ENCODE measurements at regions not wholly inside any gene's neighbourhood (a gene's known extent, or its start where the extent isn't known, plus 50 kb on each side); places are given as distances from the start of the nearest gene placed in this dataset.
A peak's percentile ranks its signal among the peaks of the same experiment; 100 is the strongest.

DNA sequence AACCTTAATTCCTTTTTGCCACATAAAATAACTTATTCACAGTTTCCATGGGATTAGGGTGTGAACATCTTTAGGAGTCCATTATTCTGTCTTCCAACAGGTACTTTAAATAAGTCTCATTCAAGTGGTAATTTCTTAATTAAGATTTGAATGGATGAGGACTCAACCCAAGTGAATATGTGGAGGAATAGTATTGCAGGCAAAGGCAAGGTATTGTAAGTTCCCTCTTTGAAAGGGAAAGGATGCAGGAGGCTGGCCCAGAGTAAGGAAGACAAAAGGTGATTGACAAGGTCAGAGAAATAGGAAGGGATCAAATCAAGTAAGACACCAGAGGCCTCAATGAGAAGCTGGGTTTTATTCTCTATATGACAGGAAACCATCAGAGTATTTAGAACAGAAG lies 238.2 kb upstream of the RBMS1 start:
- H4K20me1 ChIP-seq (ENCODE audit: insufficient read depth, low read length, poor library complexity, severe bottlenecking): no peaks in the 10 kb centered on the region
- H3K4me3 ChIP-seq (ENCODE audit: low read length, poor library complexity, severe bottlenecking): no peak overlapping the region
- no peaks in the 10 kb centered on the region for H3F3A ChIP-seq (ENCODE audit: low read depth)
- H3K27me3 ChIP-seq (ENCODE audit: insufficient read depth, low read length, poor library complexity, severe bottlenecking): no peaks in the 10 kb centered on the region
- H3K36me3 ChIP-seq (ENCODE audit: insufficient read depth, low read length): no peaks in the 10 kb centered on the region
- no peak overlapping the region for H3K9ac ChIP-seq (ENCODE audit: low read depth, low read length, poor library complexity, severe bottlenecking)
- no peaks in the 10 kb centered on the region for H3K79me2 ChIP-seq (ENCODE audit: insufficient read depth, low read length)
- H2AFZ ChIP-seq (ENCODE audit: low read length): no peak overlapping the region
- no peaks in the 10 kb centered on the region for H3K9me2 ChIP-seq (replicated peaks; ENCODE audit: low read depth, low read length)
- no peaks in the 10 kb centered on the region for H3K9me3 ChIP-seq (ENCODE audit: insufficient read depth, low read depth, low read length)
- no peak overlapping the region for H3K4me2 ChIP-seq (ENCODE audit: low read depth, low read length, poor library complexity, severe bottlenecking)
- peaks cover 7% of the 10 kb centered on the region for H3K4me1 ChIP-seq (ENCODE audit: insufficient read depth, low read length, poor library complexity, severe bottlenecking)
- TF ChIP-seq, protein P1, sequence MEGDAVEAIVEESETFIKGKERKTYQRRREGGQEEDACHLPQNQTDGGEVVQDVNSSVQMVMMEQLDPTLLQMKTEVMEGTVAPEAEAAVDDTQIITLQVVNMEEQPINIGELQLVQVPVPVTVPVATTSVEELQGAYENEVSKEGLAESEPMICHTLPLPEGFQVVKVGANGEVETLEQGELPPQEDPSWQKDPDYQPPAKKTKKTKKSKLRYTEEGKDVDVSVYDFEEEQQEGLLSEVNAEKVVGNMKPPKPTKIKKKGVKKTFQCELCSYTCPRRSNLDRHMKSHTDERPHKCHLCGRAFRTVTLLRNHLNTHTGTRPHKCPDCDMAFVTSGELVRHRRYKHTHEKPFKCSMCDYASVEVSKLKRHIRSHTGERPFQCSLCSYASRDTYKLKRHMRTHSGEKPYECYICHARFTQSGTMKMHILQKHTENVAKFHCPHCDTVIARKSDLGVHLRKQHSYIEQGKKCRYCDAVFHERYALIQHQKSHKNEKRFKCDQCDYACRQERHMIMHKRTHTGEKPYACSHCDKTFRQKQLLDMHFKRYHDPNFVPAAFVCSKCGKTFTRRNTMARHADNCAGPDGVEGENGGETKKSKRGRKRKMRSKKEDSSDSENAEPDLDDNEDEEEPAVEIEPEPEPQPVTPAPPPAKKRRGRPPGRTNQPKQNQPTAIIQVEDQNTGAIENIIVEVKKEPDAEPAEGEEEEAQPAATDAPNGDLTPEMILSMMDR (conservative IDR thresholded peaks at IDR 0.05; ENCODE audit: low read length): no peak
- TF ChIP-seq EZH2phosphoT487 (IDR thresholded peaks at IDR 0.05; ENCODE audit: borderline replicate concordance): no peak

DNA sequence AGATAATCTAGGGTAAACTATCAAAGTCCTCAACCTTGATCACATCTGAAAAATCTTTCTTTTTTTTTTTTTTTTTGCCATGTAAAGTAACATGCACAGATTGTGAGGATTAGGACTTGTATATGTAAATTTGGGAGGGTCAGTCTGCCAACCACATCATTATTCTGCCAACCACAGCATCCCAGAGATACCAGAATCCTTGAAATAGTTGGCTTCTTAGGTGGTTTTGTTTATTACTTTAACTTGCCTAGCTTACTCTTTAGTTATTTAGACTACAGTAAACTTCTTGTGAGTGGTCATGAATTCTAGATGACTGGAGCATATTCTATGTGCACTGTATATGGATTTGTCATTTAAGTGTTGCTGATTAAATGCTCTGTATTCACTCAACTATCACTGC lies 242.1 kb upstream of the RBMS1 start:
- H3K4me3 ChIP-seq (ENCODE audit: low read length, poor library complexity, severe bottlenecking): no peak overlapping the region

DNA sequence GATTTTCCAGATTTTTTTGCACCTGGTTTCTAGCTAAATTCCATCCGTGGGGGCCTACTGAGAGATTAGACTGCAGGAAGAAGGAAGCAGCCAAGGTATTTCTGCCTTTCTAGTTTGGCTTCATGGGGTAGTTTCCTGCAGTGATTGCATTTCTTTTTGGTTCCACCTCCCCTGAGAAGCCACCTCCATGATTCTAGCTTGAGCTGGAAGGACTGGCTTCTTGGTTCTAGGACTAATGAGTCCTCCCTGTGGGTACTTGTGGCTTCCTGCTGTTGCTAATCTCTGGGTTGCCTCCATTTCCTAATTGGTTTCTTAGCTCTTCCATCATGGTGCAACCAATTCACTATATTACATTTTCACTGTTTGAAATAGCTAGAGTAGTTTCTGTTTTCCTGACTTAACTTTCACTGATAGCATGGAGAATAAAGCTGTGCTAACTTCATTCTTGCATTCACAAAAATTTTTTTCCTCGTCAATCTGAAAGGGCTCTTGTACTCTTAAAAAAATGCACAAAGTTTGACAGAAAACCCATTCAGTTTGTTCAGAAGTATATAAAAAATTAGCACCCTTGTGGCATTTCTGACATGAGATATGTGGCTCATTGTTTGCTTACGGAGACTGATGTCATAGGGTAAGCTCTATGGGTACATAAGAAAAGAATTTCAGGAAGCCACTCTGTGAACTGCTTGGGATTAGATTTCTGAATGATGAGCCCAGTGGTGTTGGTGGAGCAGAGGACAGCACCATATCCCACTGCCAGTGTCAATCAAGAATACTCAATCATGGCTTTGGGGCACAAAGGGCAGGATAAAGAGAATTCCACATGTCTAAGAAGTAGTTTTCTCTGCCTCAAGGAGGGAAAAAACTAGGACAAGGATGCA lies 242.8 kb upstream of the RBMS1 start:
- no peaks in the 10 kb centered on the region for H4K20me1 ChIP-seq (ENCODE audit: insufficient read depth, low read length, poor library complexity, severe bottlenecking)
- H3K9me2 ChIP-seq (replicated peaks; ENCODE audit: low read depth, low read length): no peaks in the 10 kb centered on the region
- H3K27me3 ChIP-seq (ENCODE audit: insufficient read depth, low read length, poor library complexity, severe bottlenecking): no peaks in the 10 kb centered on the region
- no peaks in the 10 kb centered on the region for H3K79me2 ChIP-seq (ENCODE audit: insufficient read depth, low read length)
- no peaks in the 10 kb centered on the region for H3K36me3 ChIP-seq (ENCODE audit: insufficient read depth, low read length)
- no peaks in the 10 kb centered on the region for H3F3A ChIP-seq (ENCODE audit: low read depth)
- H2AFZ ChIP-seq (ENCODE audit: low read length): peak overlapping the region; percentile 26; the same call in 1 of the 2 replicates
- no peak overlapping the region for H3K9ac ChIP-seq (ENCODE audit: low read depth, low read length, poor library complexity, severe bottlenecking)
- H3K4me2 ChIP-seq (ENCODE audit: low read depth, low read length, poor library complexity, severe bottlenecking): peak overlapping the region; percentile 58
- no peaks in the 10 kb centered on the region for H3K9me3 ChIP-seq (ENCODE audit: insufficient read depth, low read depth, low read length)
- peaks cover 23% of the 10 kb centered on the region for H3K4me1 ChIP-seq (ENCODE audit: insufficient read depth, low read length, poor library complexity, severe bottlenecking)
- no peak overlapping the region for H3K4me3 ChIP-seq (ENCODE audit: low read length, poor library complexity, severe bottlenecking)
- TF ChIP-seq, protein P1 (conservative IDR thresholded peaks at IDR 0.05; ENCODE audit: low read length): no peak
- TF ChIP-seq EZH2phosphoT487 (IDR thresholded peaks at IDR 0.05; ENCODE audit: borderline replicate concordance): no peak

More for the DNA sequence above, 242.1 kb upstream of the RBMS1 start:
- Histone ChIP-seq H4K20me1 (ENCODE audit: insufficient read depth, low read length, poor library complexity, severe bottlenecking) (no peaks in the 10 kb centered on the region), H3F3A (ENCODE audit: low read depth) (no peaks in the 10 kb centered on the region), H3K27me3 (ENCODE audit: insufficient read depth, low read length, poor library complexity, severe bottlenecking) (no peaks in the 10 kb centered on the region), H3K9me2 (replicated peaks; ENCODE audit: low read depth, low read length) (no peaks in the 10 kb centered on the region), H2AFZ (ENCODE audit: low read length) (no peak overlapping the region), H3K4me2 (ENCODE audit: low read depth, low read length, poor library complexity, severe bottlenecking) (no peak overlapping the region), H3K9me3 (ENCODE audit: insufficient read depth, low read depth, low read length) (no peaks in the 10 kb centered on the region), H3K9ac (ENCODE audit: low read depth, low read length, poor library complexity, severe bottlenecking) (no peak overlapping the region), H3K79me2 (ENCODE audit: insufficient read depth, low read length) (no peaks in the 10 kb centered on the region), H3K4me1 (ENCODE audit: insufficient read depth, low read length, poor library complexity, severe bottlenecking) (peaks cover 23% of the 10 kb centered on the region), H3K36me3 (ENCODE audit: insufficient read depth, low read length) (no peaks in the 10 kb centered on the region)
- TF ChIP-seq, protein P1 (conservative IDR thresholded peaks at IDR 0.05; ENCODE audit: low read length): no peak
- no peak for TF ChIP-seq EZH2phosphoT487 (IDR thresholded peaks at IDR 0.05; ENCODE audit: borderline replicate concordance)

Data from Loucy (cell line).